B cell (primary cell): ENCODE measurements at regions not wholly inside any gene's neighbourhood (a gene's known extent, or its start where the extent isn't known, plus 50 kb on each side); places are given as distances from the start of the nearest gene placed in this dataset.

ENCODE experiments used
- ATAC-seq: fragments of 200-7000 bp; cut with Tn5 transposase; one replicate; pipeline ENCODE4 v1.10.0; 2021; ENCODE audit warnings: low read depth, mild to moderate bottlenecking, moderate number of reproducible peaks, moderate library complexity
- CTCF ChIA-PET: fragments of 350-600 bp; sonication (Branson Sonifier 250); formaldehyde crosslinking; loops from one replicate; lab custom pipeline; 2021; ENCODE audit warnings: antibody characterized with exemption, inconsistent platforms; lab: Charles Lee
- POLR2A ChIA-PET: fragments of 350-600 bp; sonication (Branson Sonifier 250); formaldehyde crosslinking; loops from one replicate; lab custom pipeline; 2021; ENCODE audit warnings: antibody characterized with exemption; lab: Charles Lee
- DNase-seq: peaks from one replicate; pipeline ENCODE4 v3.0.0; 2013
- H2AFZ ChIP-seq: 2 replicates; pipeline ENCODE4 v1.6.1; 2012; ENCODE audit warnings: mild to moderate bottlenecking, low read depth, low read length; ENCODE audit not compliant: insufficient read depth, poor library complexity, severe bottlenecking
- H3K27ac ChIP-seq, 2 donors: 1 replicate in 1 of 2; 2 replicates in 1 of 2; pipeline ENCODE4 v1.5.1; 2012 to 2013; ENCODE audit warnings: low read length in 2 of 2, mild to moderate bottlenecking in 2 of 2, moderate library complexity in 1 of 2
- H3K27me3 ChIP-seq, 4 experiments: fragments of 200-600 bp in 1 of 4; sonication (generic) in 1 of 4; replicated peaks in 1 of 4; 1 replicate in 2 of 4; 2 replicates in 2 of 4; pipeline versions ENCODE4 v1.6.1 to v1.7.0; 2013 to 2016; ENCODE audit warnings: low read length in 3 of 4, mild to moderate bottlenecking in 2 of 4, mixed read lengths in 1 of 4, moderate library complexity in 1 of 4; ENCODE audit not compliant: insufficient read depth in 4 of 4, control insufficient read depth in 3 of 4; ENCODE audit errors: control extremely low read depth in 1 of 4
- H3K36me3 ChIP-seq, 2 experiments: replicated peaks in 1 of 2; 1 replicate in 1 of 2; 2 replicates in 1 of 2; pipeline versions ENCODE4 v1.6.1 to v1.7.1; 2013; ENCODE audit warnings: low read length in 1 of 2; ENCODE audit not compliant: insufficient read depth in 2 of 2, control insufficient read depth in 1 of 2; ENCODE audit errors: control extremely low read depth in 1 of 2, extremely low read depth in 1 of 2
- H3K4me1 ChIP-seq, 2 donors: fragments of 200-600 bp in 1 of 2; sonication (generic) in 1 of 2; 1 replicate in 1 of 2; 2 replicates in 1 of 2; pipeline versions ENCODE4 v1.5.1 to v1.6.1; 2013 to 2017; ENCODE audit warnings: low read length in 2 of 2; ENCODE audit not compliant: control insufficient read depth in 2 of 2, insufficient read depth in 2 of 2
- H3K4me2 ChIP-seq: replicated peaks from 2 replicates; pipeline ENCODE3; 2012; ENCODE audit warnings: mild to moderate bottlenecking, low read depth, low read length; ENCODE audit not compliant: poor library complexity, severe bottlenecking
- H3K4me3 ChIP-seq, 5 experiments: fragments of 200-600 bp in 1 of 5; sonication (generic) in 1 of 5; 1 replicate in 3 of 5; 2 replicates in 2 of 5; pipeline versions ENCODE4 v1.5.1 to v1.7.0; 2011 to 2016; ENCODE audit warnings: low read length in 4 of 5, mild to moderate bottlenecking in 4 of 5, low read depth in 2 of 5, control low read depth in 1 of 5, moderate library complexity in 1 of 5; ENCODE audit not compliant: insufficient read depth in 1 of 5; ENCODE audit errors: control extremely low read depth in 1 of 5, extremely low read depth in 1 of 5
- H3K79me2 ChIP-seq: fragments of 200-600 bp; sonication (generic); one replicate; pipeline ENCODE4 v1.6.0; 2016; ENCODE audit warnings: low read length; ENCODE audit not compliant: control insufficient read depth, insufficient read depth
- H3K9ac ChIP-seq: fragments of 200-600 bp; sonication (generic); 2 replicates; pipeline ENCODE4 v1.6.1; 2017; ENCODE audit warnings: mild to moderate bottlenecking, low read length, moderate library complexity
- H3K9me3 ChIP-seq, 3 donors: one replicate each; pipeline versions ENCODE4 v1.6.1 to v1.7.1; 2013; ENCODE audit warnings: low read length in 2 of 3; ENCODE audit not compliant: control insufficient read depth in 2 of 3, insufficient read depth in 1 of 3; ENCODE audit errors: control extremely low read depth in 1 of 3
- H4K20me1 ChIP-seq: 2 replicates; pipeline ENCODE4 v1.6.0; 2012; ENCODE audit warnings: mild to moderate bottlenecking, low read length; ENCODE audit not compliant: insufficient read depth, control insufficient read depth, poor library complexity, severe bottlenecking
- H3K27ac Mint-ChIP-seq: one replicate; pipeline ENCODE4 v1.8.0; 2021; ENCODE audit warnings: mixed read lengths
- H3K27me3 Mint-ChIP-seq: one replicate; pipeline ENCODE4 v1.8.0; 2021; ENCODE audit warnings: mixed read lengths
- H3K4me1 Mint-ChIP-seq: one replicate; pipeline ENCODE4 v1.8.0; 2021; ENCODE audit warnings: mixed read lengths
- H3K4me3 Mint-ChIP-seq: one replicate; pipeline ENCODE4 v1.8.0; 2021; ENCODE audit warnings: mixed read lengths
- H3K9me3 Mint-ChIP-seq: one replicate; pipeline ENCODE4 v1.8.0; 2022; ENCODE audit warnings: mixed read lengths; ENCODE audit not compliant: insufficient read depth
- EZH2 ChIP-seq: IDR thresholded peaks from 2 replicates; pipeline ENCODE4 v1.6.1; 2012; ENCODE audit warnings: borderline replicate concordance, low read depth, mild to moderate bottlenecking, moderate library complexity, low read length; ENCODE audit not compliant: insufficient read depth, poor library complexity, severe bottlenecking
- WGBS: methylation state at CpG from one replicate; pipeline ENCODE4 v1.1.5; 2013; ENCODE audit warnings: missing lambda C conversion rate; ENCODE audit not compliant: insufficient coverage; 5-methylcytosine and 5-hydroxymethylcytosine counted together
- intact Hi-C: fragments of 100-400 bp; cut with micrococcal nuclease; formaldehyde crosslinking; loops from one replicate; pipeline ENCODE4 v1.10.0; 2022
- TF ChIP-seq, protein P1 (sequence below): fragments of 200-600 bp; IDR thresholded peaks from one replicate; pipeline ENCODE4 v1.8.0; 2022; ENCODE audit warnings: antibody characterized with exemption, mild to moderate bottlenecking

DNA sequence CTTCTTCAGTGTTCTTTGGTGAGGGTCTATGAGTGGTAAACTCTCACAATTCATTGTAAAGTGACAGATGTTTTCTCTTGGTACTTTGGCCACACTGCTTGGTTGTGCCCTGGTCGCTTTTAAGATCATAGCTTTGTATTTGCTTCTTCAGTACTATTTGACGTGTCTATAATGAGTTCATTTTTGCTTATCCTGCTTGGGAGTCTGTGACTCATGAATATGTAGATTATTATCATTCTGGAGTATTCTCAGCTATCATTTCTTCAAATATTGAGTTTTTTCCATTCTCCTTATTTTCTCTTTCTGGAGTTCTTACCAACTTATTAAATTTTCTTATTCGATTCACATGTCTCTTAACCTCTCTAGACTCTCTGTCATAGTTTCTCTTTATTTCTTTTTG lies 73.0 kb upstream of the HS6ST1 start:
- Mint-ChIP-seq H3K27ac (no peak overlapping the region), H3K4me1 (no peaks in the 10 kb centered on the region), H3K4me3 (no peak overlapping the region), H3K9me3 (no peaks in the 10 kb centered on the region), H3K27me3 (peaks cover 4% of the 10 kb centered on the region)
- no peaks in the 10 kb centered on the region for H4K20me1 ChIP-seq
- WGBS, result no CpG with 5 or more reads among the region's 3 CpGs
- H3K27ac ChIP-seq, result no peak overlapping the region
- intact Hi-C loops, result no loop called here
- no peaks in the 10 kb centered on the region for H3K36me3 ChIP-seq
- H3K9ac ChIP-seq, result no peak overlapping the region
- no peaks in the 10 kb centered on the region for H3K4me1 ChIP-seq
- no peaks in the 10 kb centered on the region for H3K27me3 ChIP-seq
- ChIA-PET CTCF (no interaction called here), POLR2A (no interaction called here)
- DNase-seq, result no peak
- no peak for ATAC-seq
- no peaks in the 10 kb centered on the region for H3K79me2 ChIP-seq
- no peak overlapping the region for H3K4me2 ChIP-seq
- no peak overlapping the region for H3K4me3 ChIP-seq
- no peak overlapping the region for H2AFZ ChIP-seq
- H3K9me3 ChIP-seq, result no peaks in the 10 kb centered on the region
- TF ChIP-seq EZH2, result no peak
- TF ChIP-seq, protein P1, sequence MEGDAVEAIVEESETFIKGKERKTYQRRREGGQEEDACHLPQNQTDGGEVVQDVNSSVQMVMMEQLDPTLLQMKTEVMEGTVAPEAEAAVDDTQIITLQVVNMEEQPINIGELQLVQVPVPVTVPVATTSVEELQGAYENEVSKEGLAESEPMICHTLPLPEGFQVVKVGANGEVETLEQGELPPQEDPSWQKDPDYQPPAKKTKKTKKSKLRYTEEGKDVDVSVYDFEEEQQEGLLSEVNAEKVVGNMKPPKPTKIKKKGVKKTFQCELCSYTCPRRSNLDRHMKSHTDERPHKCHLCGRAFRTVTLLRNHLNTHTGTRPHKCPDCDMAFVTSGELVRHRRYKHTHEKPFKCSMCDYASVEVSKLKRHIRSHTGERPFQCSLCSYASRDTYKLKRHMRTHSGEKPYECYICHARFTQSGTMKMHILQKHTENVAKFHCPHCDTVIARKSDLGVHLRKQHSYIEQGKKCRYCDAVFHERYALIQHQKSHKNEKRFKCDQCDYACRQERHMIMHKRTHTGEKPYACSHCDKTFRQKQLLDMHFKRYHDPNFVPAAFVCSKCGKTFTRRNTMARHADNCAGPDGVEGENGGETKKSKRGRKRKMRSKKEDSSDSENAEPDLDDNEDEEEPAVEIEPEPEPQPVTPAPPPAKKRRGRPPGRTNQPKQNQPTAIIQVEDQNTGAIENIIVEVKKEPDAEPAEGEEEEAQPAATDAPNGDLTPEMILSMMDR, result no peak

DNA sequence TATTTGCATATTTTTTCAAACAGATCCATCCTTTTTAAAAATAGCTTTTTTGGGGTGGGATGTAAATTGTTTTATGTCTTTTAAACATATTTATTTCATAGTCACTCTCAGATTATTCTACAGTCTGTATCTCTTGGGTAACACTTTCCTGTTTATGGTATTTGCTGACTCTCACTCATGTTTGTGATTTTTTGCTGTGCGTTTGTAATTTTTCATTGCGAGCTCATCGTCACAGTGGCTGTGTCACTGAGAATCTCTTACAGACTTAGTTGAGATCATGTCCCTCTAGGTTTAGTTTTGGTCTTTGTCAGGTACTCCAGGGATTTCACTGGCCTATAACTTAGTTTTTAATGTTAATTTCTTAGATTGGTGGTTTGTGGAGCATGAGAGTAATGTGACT lies 73.5 kb upstream of the HS6ST1 start:
- no peak overlapping the region for H3K4me3 ChIP-seq
- no peaks in the 10 kb centered on the region for H3K9me3 Mint-ChIP-seq
- peaks cover 4% of the 10 kb centered on the region for H3K27me3 Mint-ChIP-seq
- no peaks in the 10 kb centered on the region for H3K79me2 ChIP-seq
- H3K36me3 ChIP-seq, result no peaks in the 10 kb centered on the region
- no peak overlapping the region for H3K9ac ChIP-seq
- H2AFZ ChIP-seq, result no peak overlapping the region
- ChIA-PET POLR2A (no interaction called here), CTCF (no interaction called here)
- H3K27ac Mint-ChIP-seq, result no peak overlapping the region
- WGBS, result 100% methylated on average over 2 of the region's 3 CpGs
- H3K4me1 Mint-ChIP-seq, result no peaks in the 10 kb centered on the region
- intact Hi-C loops, result no loop called here
- no peaks in the 10 kb centered on the region for H4K20me1 ChIP-seq
- ATAC-seq, result no peak
- H3K4me1 ChIP-seq, result no peaks in the 10 kb centered on the region
- H3K27me3 ChIP-seq, result no peaks in the 10 kb centered on the region
- H3K27ac ChIP-seq, result no peak overlapping the region
- H3K4me3 Mint-ChIP-seq, result no peak overlapping the region
- no peaks in the 10 kb centered on the region for H3K9me3 ChIP-seq
- DNase-seq, result no peak
- TF ChIP-seq, protein P1, result no peak
- TF ChIP-seq EZH2, result no peak
- H3K4me2 ChIP-seq, result no peak overlapping the region
